GM21723 (cell line): ENCODE measurements at regions not wholly inside any gene's neighbourhood (a gene's known extent, or its start where the extent isn't known, plus 50 kb on each side); places are given as distances from the start of the nearest gene placed in this dataset.
"Not testable (repeated sequence)": the region's sequence is repeated elsewhere in the genome, so short reads cannot be mapped to it uniquely, and the experiment has no call there.

Experiments
- ATAC-seq: cut with Tn5 transposase; IDR thresholded peaks from one replicate; pipeline ENCODE4 v1.9.1; 2021; ENCODE audit warnings: mild to moderate bottlenecking, moderate library complexity; ENCODE audit not compliant: unreplicated experiment

DNA sequence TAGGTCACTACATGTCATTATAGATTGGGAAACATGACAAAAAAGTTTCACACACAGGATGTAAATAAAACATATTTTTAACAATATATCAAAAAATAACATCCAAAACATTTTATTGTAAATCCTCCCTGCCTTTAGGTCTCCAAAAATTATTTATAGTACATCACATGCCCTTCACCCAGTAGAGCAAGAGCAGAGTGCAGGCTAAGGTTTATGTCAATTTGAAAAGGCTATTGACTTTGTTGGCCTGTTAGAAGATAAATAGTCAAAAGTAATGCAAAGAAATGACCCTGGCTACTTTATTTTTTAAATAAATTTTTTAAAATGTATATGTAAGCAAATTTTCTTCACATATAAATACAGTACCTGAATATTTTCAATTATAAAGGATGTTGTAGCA lies 983.7 kb downstream of the RAB28 start:
- ATAC-seq, result no peak

DNA sequence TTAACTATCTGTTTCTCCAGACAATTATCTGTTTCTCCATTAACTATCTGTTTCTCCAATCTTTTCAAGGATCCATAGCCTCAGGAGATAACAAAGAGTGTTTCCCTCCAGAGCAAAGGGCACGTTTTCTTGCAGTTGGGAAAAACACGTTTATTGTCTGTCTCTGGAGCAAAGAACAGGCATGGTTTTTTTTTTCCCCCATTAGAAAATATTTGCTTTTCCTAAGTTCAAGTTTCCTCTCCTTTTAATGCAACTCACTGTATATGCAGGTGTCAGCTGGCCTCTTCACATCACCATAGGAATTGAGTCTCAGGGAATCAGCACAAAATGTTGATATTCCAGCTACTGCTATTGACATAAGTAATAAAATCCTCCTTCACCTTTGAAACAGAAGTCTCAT lies 984.4 kb downstream of the RAB28 start:
- ATAC-seq, result no peak

- ATAC-seq, result no peak
Measured at GRCh38 chr4:12495211-12495610, 988.9 kb downstream of the RAB28 start.

GRCh38 chr4:12492730-12493393 lies 991.3 kb downstream of the RAB28 start:
- no peak for ATAC-seq

DNA sequence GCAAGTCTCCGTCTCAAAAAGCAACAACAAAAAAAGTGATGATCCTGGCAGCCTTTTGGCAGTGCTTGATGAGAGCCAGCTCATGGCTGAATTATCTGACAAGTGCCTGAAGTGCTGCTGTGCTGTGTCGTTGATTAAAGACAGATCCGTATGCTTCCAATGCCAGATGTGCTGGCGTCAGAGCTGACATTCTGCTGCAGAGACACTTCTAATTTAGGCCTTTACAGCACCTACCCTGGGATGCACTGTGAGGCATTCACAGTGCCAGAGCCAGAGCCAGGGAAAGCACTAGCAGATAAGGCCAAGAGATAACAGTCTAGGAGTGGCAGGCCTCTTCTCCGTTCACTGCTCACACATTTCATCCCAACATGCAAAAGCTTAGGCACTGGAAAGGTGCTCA lies 995.5 kb downstream of the RAB28 start:
- no peak for ATAC-seq

- no peak for ATAC-seq
Measured at GRCh38 chr4:12487000-12487399, 997.1 kb downstream of the RAB28 start.

- no peak for ATAC-seq
Measured at GRCh38 chr4:12472087-12472486, 1012.1 kb downstream of the RAB28 start.

DNA sequence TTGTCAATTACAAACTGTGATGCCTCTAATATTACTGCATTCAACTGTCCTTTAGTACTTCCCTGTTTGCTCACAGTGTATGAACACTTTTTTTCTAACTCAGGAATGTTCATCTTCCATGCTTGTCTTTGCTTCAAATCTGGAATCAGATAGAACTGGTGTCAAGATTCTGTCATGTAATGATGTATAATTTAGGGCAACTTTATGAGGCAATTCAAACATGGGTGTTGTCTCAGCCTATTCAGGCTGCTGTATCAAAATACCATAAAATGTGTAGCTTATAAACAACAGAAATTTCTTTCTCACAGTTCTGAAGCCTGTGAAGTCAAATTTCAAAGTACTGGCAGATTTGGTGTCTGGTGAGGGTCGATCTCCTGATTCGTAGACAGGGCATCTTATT lies 1012.9 kb downstream of the RAB28 start:
- no peak for ATAC-seq

DNA sequence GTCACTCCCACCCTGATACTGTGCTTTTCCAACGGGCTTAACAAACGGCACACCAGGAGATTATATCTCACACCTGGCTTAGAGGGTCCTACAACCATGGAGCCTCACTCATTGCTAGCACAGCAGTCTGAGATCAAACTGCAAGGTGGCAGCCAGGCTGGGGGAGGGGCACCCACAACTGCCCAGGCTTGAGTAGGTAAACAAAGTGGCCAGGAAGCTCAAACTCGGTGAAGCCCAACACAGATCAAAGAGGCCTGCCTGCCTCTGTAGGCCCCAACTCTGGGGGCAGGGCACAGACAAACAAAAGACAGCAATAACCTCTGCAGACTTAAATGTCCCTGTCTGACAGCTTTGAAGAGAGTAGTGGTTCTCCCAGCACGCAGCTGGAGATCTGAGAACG lies 1022.6 kb downstream of the RAB28 start:
- not testable (repeated sequence) for ATAC-seq

DNA sequence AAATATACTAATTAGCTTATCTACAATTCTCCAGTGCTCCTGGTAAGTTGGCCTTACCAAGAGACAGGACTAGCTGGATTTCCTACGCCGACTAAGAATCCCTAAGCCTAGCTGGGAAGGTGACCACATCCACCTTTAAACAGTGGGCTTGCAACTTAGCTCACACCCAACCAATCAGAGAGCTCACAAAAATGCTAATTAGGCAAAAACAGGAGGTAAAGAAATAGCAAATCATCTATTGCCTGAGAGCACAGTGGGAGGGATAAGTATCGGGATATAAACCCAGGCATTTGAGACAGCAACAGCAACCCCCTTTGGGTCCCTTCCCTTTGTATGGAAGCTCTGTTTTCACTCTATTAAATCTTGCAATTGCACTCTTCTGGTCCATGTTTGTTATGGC lies 1025.0 kb downstream of the RAB28 start:
- no peak for ATAC-seq

DNA sequence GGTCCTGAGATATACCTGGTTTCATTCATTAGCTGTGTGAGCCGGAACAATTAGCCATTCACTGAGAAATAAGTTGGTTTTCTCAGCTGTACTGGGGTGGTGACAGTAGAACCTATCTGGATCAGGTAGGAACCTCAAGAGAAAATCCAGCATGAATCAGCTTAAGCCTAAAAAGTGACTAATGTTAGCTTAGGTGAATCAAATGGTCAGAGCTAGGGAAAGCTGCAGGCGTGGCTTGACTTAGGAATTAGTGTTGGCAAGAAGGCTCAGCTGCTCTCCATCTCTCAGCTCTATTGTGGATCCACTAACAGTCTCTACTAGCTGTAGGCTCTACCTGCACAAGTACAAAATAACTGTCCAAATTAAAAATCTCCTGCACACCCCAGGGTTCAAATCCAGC lies 1025.5 kb downstream of the RAB28 start:
- ATAC-seq, result no peak

- no peak for ATAC-seq
Measured at GRCh38 chr4:12452291-12452690, 1023.6 kb upstream of the HS3ST1 start.

GRCh38 chr4:12447451-12447850 lies 1018.8 kb upstream of the HS3ST1 start:
- ATAC-seq, result no peak

GRCh38 chr4:12446657-12447185 lies 1018.0 kb upstream of the HS3ST1 start:
- ATAC-seq, result no peak

GRCh38 chr4:12446256-12446655 lies 1017.6 kb upstream of the HS3ST1 start:
- no peak for ATAC-seq

- no peak for ATAC-seq
Measured at GRCh38 chr4:12445711-12446235, 1017.1 kb upstream of the HS3ST1 start.

- no peak for ATAC-seq
Measured at GRCh38 chr4:12439633-12440305, 1011.1 kb upstream of the HS3ST1 start.

DNA sequence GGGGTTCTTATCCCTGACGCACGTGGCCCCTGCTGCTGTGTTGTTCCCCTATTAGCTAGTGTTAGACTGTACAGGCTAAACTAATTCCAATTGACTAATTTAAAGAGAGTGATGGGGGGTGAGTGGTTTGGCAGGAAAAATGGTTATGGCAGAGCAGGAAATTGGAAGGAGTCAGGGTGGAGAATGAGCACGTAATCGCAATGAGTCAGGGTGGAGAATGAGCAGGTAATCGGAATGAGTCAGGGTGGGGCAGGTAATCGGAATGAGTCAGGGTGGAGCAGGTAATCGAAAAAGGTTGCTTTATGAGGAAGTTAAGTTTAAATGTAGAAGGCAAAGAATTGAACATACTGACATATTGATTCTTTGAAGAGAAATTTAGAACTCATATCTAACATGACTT lies 1002.6 kb upstream of the HS3ST1 start:
- ATAC-seq, result not testable (repeated sequence)

DNA sequence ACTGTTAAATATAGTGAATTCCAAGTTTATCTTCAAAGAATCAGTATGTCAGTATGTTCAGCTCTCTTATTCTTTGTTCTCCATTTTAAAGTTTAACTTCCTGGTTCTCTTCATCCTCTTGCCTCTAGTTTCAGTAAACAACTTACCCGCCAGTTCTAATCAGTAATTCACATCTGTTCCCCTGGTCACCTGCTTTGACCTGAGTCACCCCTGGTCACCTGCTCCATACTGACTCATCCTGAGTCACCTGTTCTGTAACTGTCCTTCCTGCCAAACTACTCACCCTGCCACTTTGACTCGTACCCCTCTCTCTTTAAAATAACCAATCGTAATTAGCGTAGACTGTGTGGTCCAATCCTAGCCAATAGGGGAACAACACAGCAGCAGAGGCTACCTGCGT lies 992.7 kb upstream of the HS3ST1 start:
- no peak for ATAC-seq

DNA sequence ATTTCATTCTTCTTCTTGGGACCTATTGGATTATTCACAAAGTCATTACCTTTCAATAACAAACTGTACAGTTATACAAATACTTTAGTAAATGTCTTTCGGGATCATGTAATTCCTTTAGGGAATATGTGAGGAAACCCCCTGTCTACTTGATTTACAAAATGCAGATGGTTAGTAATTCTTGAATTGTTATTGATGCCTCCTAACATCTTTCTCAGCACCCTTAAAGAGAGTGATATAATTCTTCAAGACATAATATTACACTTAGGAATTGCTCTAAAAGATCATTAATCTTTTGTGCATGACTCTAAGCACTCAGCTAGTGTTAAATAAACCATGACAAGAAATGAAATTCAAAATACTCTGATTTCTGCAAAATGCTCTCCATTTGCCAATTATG lies 988.1 kb upstream of the HS3ST1 start:
- no peak for ATAC-seq

GRCh38 chr4:12414181-12414812 lies 985.6 kb upstream of the HS3ST1 start:
- no peak for ATAC-seq

DNA sequence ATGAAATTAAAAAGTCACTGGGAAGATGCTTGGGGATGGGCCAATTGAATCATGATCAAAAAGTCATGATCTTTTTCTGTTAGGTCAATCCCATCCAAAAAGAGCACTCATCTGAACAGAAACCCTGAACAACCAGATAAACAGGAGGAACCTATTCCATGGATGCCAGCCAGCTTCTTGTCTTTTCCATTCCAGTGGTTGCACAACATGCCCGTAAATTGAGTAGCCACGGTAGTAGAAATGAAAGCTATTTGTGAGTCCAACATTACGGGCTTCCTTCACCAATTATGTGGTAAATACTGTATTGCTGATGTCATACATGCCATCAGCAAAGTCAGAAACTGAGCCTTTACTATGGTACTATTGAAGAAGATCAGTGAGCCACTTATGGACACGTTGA lies 982.4 kb upstream of the HS3ST1 start:
- no peak for ATAC-seq
